Kidney (tissue), 13 donors: ENCODE measurements at regions not wholly inside any gene's neighbourhood (a gene's known extent, or its start where the extent isn't known, plus 50 kb on each side); places are given as distances from the start of the nearest gene placed in this dataset.

Experiments used
- DNase-seq, 5 donors: peaks; one replicate each; pipeline ENCODE4 v3.0.0-alpha.2; 2013 to 2020
- FAIRE-seq: peaks from 2 replicates; lab custom pipeline; 2012; peaks lifted over from hg19 to GRCh38; lab: Jason Lieb, UNC
- H3K27ac ChIP-seq, 2 donors: one replicate each; pipeline ENCODE4 v1.7.0; 2013; ENCODE audit warnings: low read depth in 2 of 2, low read length in 2 of 2, inconsistent platforms in 1 of 2
- H3K27me3 ChIP-seq: one replicate; pipeline ENCODE4 v1.7.1; 2013; ENCODE audit warnings: low read length, inconsistent platforms; ENCODE audit not compliant: control insufficient read depth, insufficient read depth
- H3K36me3 ChIP-seq, 3 donors: one replicate each; pipeline versions ENCODE4 v1.7.0 to v1.7.1; 2013; ENCODE audit warnings: low read length in 3 of 3, control low read depth in 1 of 3, inconsistent platforms in 1 of 3; ENCODE audit not compliant: insufficient read depth in 3 of 3, control insufficient read depth in 2 of 3
- H3K4me1 ChIP-seq, 3 donors: one replicate each; pipeline versions ENCODE4 v1.7.0 to v1.7.1; 2013; ENCODE audit warnings: low read length in 3 of 3, inconsistent platforms in 1 of 3, low read depth in 1 of 3; ENCODE audit not compliant: control insufficient read depth in 2 of 3, insufficient read depth in 2 of 3
- H3K4me3 ChIP-seq, 3 donors: one replicate each; pipeline versions ENCODE4 v1.7.0 to v1.8.1; 2013; ENCODE audit warnings: low read length in 3 of 3, control low read depth in 1 of 3, inconsistent platforms in 1 of 3
- H3K9ac ChIP-seq, 3 donors: one replicate each; pipeline versions ENCODE4 v1.7.0 to v1.7.1; 2013; ENCODE audit warnings: low read length in 3 of 3, control low read depth in 1 of 3, inconsistent platforms in 1 of 3
- H3K9me3 ChIP-seq, 3 donors: one replicate each; pipeline versions ENCODE4 v1.7.0 to v1.7.1; 2013; ENCODE audit warnings: low read length in 3 of 3, control low read depth in 1 of 3, inconsistent platforms in 1 of 3; ENCODE audit not compliant: control insufficient read depth in 2 of 3, insufficient read depth in 1 of 3
- intact Hi-C: fragments of 100-400 bp; cut with DNase I; formaldehyde crosslinking; loops from one replicate; pipeline ENCODE4 v1.11.1; 2022
- TF ChIP-seq, protein P1 (sequence below): IDR thresholded peaks from 3 replicates; pipeline ENCODE4 v1.5.1; 2012; ENCODE audit warnings: mild to moderate bottlenecking, moderate library complexity, borderline replicate concordance; ENCODE audit not compliant: insufficient read depth; ENCODE audit errors: extremely low read depth
- donor health status: control.
- donor health status: control.
- donor health status: control.
- donor health status: control.
- donor health status: control.
- donor health status: DM: yes; HTN: yes; CAD: no.
- donor health status: Normal renal cell carcinoma (clear cell type).

DNA sequence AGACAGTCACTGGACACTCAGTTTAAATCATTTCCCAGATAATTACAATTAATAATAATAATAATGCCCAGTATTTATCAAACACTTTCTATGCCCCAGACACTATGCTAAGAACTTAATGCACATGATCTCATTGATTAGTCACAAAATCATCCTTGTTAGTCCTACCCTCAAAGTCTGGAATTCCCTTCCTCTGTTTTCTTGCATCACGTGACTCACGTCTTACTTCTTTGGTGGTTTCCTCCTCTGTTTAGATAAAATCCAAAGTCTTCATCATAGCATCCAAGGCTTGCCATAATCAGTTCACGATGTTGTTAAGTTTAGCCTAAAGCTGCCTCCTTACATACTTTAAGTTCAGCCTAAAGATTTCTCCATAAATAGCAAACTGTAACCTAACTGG, 471.9 kb downstream of the PMP22 start:
- TF ChIP-seq, protein P1, sequence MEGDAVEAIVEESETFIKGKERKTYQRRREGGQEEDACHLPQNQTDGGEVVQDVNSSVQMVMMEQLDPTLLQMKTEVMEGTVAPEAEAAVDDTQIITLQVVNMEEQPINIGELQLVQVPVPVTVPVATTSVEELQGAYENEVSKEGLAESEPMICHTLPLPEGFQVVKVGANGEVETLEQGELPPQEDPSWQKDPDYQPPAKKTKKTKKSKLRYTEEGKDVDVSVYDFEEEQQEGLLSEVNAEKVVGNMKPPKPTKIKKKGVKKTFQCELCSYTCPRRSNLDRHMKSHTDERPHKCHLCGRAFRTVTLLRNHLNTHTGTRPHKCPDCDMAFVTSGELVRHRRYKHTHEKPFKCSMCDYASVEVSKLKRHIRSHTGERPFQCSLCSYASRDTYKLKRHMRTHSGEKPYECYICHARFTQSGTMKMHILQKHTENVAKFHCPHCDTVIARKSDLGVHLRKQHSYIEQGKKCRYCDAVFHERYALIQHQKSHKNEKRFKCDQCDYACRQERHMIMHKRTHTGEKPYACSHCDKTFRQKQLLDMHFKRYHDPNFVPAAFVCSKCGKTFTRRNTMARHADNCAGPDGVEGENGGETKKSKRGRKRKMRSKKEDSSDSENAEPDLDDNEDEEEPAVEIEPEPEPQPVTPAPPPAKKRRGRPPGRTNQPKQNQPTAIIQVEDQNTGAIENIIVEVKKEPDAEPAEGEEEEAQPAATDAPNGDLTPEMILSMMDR = no peak
- Histone ChIP-seq H3K27me3 (no peaks in the 10 kb centered on the region), H3K27ac (no peak overlapping the region), H3K9me3 (no peaks in the 10 kb centered on the region), H3K9ac (no peak overlapping the region), H3K4me1 (no peaks in the 10 kb centered on the region), H3K36me3 (no peaks in the 10 kb centered on the region), H3K4me3 (no peak overlapping the region)
- DNase-seq (no peak), FAIRE-seq (no peak)
- intact Hi-C loops = no loop called here

DNA sequence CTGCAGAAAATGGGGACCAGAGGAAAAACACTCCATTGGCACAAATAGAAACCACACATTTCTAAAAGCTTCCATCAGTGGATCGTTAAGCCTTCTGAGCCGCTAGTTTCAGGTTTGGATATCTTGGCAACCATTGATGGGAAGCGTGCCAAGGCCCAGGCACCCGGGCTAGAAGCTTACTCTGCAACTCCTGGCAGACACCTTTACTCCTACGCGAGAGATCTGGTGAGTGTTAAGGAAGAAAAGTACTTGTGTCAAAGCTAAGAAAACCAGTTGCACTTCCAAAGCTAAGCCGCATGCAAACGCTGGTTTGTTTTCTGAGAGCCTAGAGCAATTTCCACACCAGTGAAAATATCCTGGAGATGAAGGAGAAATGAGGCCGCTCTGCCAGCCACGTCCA, 472.4 kb downstream of the PMP22 start:
- Histone ChIP-seq H3K4me1 (no peaks in the 10 kb centered on the region), H3K9ac (no peak overlapping the region), H3K9me3 (no peaks in the 10 kb centered on the region), H3K36me3 (no peaks in the 10 kb centered on the region), H3K4me3 (no peak overlapping the region), H3K27ac (no peak overlapping the region), H3K27me3 (no peaks in the 10 kb centered on the region)
- DNase-seq (no peak), FAIRE-seq (no peak)
- intact Hi-C loops = no loop called here
- TF ChIP-seq, protein P1 = no peak

DNA sequence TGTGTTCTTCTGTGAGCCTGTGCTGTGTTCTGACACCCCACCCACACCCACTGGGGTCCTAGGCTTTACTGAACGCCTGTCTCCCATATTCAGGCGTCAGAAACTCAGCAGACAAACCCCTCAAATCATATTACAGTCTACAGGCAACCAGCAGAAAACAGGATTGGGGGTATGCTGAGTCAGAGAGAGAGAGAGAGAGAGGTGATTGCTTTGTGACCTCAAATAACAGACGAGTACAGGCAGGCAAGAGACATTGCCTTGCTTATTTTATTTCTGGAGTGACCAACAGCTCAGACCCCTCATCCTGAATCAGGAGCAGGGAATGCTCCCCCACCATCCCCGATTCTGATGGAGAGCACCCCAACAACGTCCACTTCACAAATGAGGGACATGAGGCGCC, 473.9 kb downstream of the PMP22 start:
- H3K9me3 ChIP-seq = no peaks in the 10 kb centered on the region
- no peak overlapping the region for H3K9ac ChIP-seq
- intact Hi-C loops = no loop called here
- no peak overlapping the region for H3K4me3 ChIP-seq
- H3K27ac ChIP-seq = no peak overlapping the region
- TF ChIP-seq, protein P1 = no peak
- H3K27me3 ChIP-seq = no peaks in the 10 kb centered on the region
- no peaks in the 10 kb centered on the region for H3K36me3 ChIP-seq
- FAIRE-seq (no peak), DNase-seq (no peak)
- H3K4me1 ChIP-seq = no peaks in the 10 kb centered on the region

DNA sequence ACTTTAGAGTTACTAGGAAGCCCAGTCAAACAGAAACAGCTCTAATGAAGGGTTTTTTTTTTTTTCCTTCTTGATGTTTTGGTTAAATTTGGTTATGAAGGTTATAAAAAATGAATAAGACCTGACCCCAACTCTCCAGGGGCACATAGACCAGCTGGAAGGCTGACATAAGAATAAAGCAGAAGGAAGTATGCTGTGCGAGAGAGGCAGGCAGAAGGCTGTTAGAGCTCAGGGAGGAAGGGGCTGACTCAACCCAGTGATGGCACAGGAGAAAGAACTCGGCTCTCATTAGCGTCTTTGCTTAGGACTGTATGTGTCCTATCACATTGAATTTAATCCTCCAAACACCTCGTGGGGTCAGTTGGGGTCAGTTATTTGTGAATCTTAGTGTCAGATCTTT, 474.6 kb downstream of the PMP22 start:
- peak in 1 of 5 donors; percentile 51 for DNase-seq

More for the DNA sequence above, 474.6 kb downstream of the PMP22 start:
- intact Hi-C loops = no loop called here
- no peaks in the 10 kb centered on the region for H3K36me3 ChIP-seq
- FAIRE-seq = no peak
- no peak overlapping the region for H3K27ac ChIP-seq
- no peak overlapping the region for H3K9ac ChIP-seq
- no peaks in the 10 kb centered on the region for H3K4me1 ChIP-seq
- H3K4me3 ChIP-seq = no peak overlapping the region
- no peaks in the 10 kb centered on the region for H3K27me3 ChIP-seq
- no peaks in the 10 kb centered on the region for H3K9me3 ChIP-seq
- TF ChIP-seq, protein P1 = no peak
